Right lobe of liver (tissue), 6 donors: ENCODE measurements at regions not wholly inside any gene's neighbourhood (a gene's known extent, or its start where the extent isn't known, plus 50 kb on each side); places are given as distances from the start of the nearest gene placed in this dataset.
"Not testable (repeated sequence)": the region's sequence is repeated elsewhere in the genome, so short reads cannot be mapped to it uniquely, and the experiment has no call there.

Experiments used
- ATAC-seq, 4 donors: fragments of 200-7000 bp; cut with Tn5 transposase; one replicate each; pipeline ENCODE4 v1.9.1; 2020; ENCODE audit warnings: mild to moderate bottlenecking in 4 of 4, moderate library complexity in 4 of 4
- DNase-seq, 3 donors: peaks; one replicate each; pipeline ENCODE4 v3.0.0-alpha.2; 2020
- H3K27ac ChIP-seq, 3 donors: fragments of 200-600 bp; one replicate each; pipeline ENCODE4 v1.8.0; 2022
- H3K27me3 ChIP-seq, 2 donors: fragments of 200-600 bp; one replicate each; pipeline ENCODE4 v1.8.0; 2022
- H3K36me3 ChIP-seq, 4 donors: fragments of 200-600 bp; sonication (generic) in 1 of 4; one replicate each; pipeline versions ENCODE4 v1.5.1 to v1.8.0; 2017 to 2022; ENCODE audit warnings: control low read depth in 1 of 4
- H3K4me1 ChIP-seq, 4 donors: fragments of 200-600 bp; sonication (generic) in 1 of 4; one replicate each; pipeline versions ENCODE4 v1.5.1 to v1.8.0; 2017 to 2022; ENCODE audit warnings: control low read depth in 1 of 4
- H3K4me3 ChIP-seq, 3 donors: fragments of 200-600 bp; one replicate each; pipeline ENCODE4 v1.8.0; 2022
- H3K9me3 ChIP-seq, 4 donors: fragments of 200-600 bp; sonication (generic) in 1 of 4; one replicate each; pipeline versions ENCODE4 v1.5.1 to v1.8.0; 2017 to 2022; ENCODE audit warnings: control low read depth in 1 of 4
- CTCF ChIP-seq, 4 donors: fragments of 200-600 bp in 3 of 4; fragments of 450-650 bp in 1 of 4; IDR thresholded peaks; one replicate each; pipeline versions ENCODE4 v1.5.1 to v1.8.0; 2016 to 2022; ENCODE audit warnings: antibody characterized with exemption in 4 of 4, mild to moderate bottlenecking in 2 of 4
- POLR2A ChIP-seq: fragments of 450-650 bp; IDR thresholded peaks from one replicate; pipeline ENCODE4 v1.6.1; 2017; ENCODE audit warnings: antibody characterized with exemption, mild to moderate bottlenecking
- WGBS: methylation state at CpG from one replicate; pipeline ENCODE4 v1.1.6; 2018; ENCODE audit warnings: low coverage, low lambda C conversion rate; ENCODE audit not compliant: insufficient coverage; ENCODE audit errors: missing lambda C conversion rate; 5-methylcytosine and 5-hydroxymethylcytosine counted together
- intact Hi-C, 2 donors: fragments of 100-400 bp; cut with DNase I; formaldehyde crosslinking; loops; one replicate each; pipeline versions ENCODE4 v1.11.2 to v1.14.1; 2022
- donor health status: DM: no; HTN: yes; CAD: no.
- donor health status: DM: no; HTN: no; CAD: no.
- donor health status: DM: no; HTN: no; CAD: no.
- donor health status: DM: no; HTN: yes; CAD: no.
- donor health status: DM: no; HTN: yes; CAD: no.

DNA sequence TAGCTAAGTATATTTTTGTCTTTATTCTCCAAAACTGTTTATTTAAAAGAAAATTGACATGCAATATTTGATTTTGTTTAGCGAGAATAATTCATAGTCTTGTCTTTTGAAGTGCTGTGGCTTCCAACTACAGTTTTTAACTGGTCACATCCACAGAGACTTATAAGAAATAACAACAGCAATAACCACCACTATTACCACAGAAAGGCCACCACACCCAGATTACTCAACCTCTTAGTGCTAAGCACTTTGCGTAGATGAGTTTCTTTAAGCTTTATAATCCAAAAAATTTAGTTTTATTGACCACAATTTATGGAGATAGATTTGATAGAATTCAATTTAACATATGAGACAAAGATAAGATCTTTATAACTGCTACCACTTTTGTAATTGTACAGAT, 468.4 kb upstream of the UBE2E2 start:
- no peak overlapping the region for H3K27ac ChIP-seq
- no peak for TF ChIP-seq POLR2A
- no peak for TF ChIP-seq CTCF (IDR thresholded peaks at IDR 0.05)
- 51% methylated on average over 2 of the region's 2 CpGs for WGBS
- DNase-seq = no peak
- no peak for ATAC-seq
- intact Hi-C loops = no loop called here
- H3K4me1 ChIP-seq = no peaks in the 10 kb centered on the region
- no peaks in the 10 kb centered on the region for H3K9me3 ChIP-seq
- no peaks in the 10 kb centered on the region for H3K36me3 ChIP-seq
- no peak overlapping the region for H3K4me3 ChIP-seq
- H3K27me3 ChIP-seq = no peaks in the 10 kb centered on the region

DNA sequence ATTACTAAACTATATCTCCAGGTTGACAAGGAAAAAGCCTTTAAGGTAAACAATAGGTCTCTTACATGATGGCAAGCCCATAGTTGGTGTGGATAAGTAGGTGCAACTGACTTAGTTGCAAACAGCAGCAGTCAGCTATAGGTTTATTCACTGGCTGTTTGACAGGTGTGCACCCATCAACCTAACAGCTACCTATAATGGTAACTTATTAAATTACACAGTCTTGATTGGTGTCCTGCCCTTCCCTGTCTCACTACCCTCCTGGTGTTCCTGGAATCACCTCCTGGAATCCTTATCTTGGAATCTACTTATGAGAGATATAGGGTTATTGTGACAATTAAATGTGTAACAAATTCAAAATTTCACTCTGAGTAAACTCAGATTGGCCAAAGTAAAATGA, 467.8 kb upstream of the UBE2E2 start:
- no peaks in the 10 kb centered on the region for H3K36me3 ChIP-seq
- no peaks in the 10 kb centered on the region for H3K27me3 ChIP-seq
- H3K4me1 ChIP-seq = no peaks in the 10 kb centered on the region
- H3K9me3 ChIP-seq = no peaks in the 10 kb centered on the region
- TF ChIP-seq POLR2A (no peak), CTCF (IDR thresholded peaks at IDR 0.05) (no peak)
- intact Hi-C loops = no loop called here
- no peak overlapping the region for H3K27ac ChIP-seq
- DNase-seq (no peak), ATAC-seq (no peak)
- no peak overlapping the region for H3K4me3 ChIP-seq

- H3K27me3 ChIP-seq, ATAC-seq, H3K27ac ChIP-seq, H3K4me1 ChIP-seq, H3K9me3 ChIP-seq, intact Hi-C loops, DNase-seq, H3K4me3 ChIP-seq, H3K36me3 ChIP-seq: not testable (repeated sequence)
- WGBS = 84% methylated on average over 15 of the region's 22 CpGs
Measured at GRCh38 chr3:22743386-22743785, 459.7 kb upstream of the UBE2E2 start.

- H3K27ac ChIP-seq = no peak overlapping the region
- DNase-seq (no peak), ATAC-seq (no peak)
- H3K4me1 ChIP-seq = no peaks in the 10 kb centered on the region
- H3K4me3 ChIP-seq = no peak overlapping the region
- intact Hi-C loops = no loop called here
- H3K9me3 ChIP-seq = no peaks in the 10 kb centered on the region
- TF ChIP-seq CTCF (IDR thresholded peaks at IDR 0.05) = no peak
- TF ChIP-seq POLR2A = no peak
- H3K36me3 ChIP-seq = no peaks in the 10 kb centered on the region
- no peaks in the 10 kb centered on the region for H3K27me3 ChIP-seq
Measured at GRCh38 chr3:22745321-22745720, 457.8 kb upstream of the UBE2E2 start.

- intact Hi-C loops = no loop called here
- H3K27ac ChIP-seq = no peak overlapping the region
- DNase-seq (no peak), ATAC-seq (no peak)
- H3K36me3 ChIP-seq = no peaks in the 10 kb centered on the region
- peaks cover 0 to 2% of the 10 kb centered on the region in 2 donors for H3K27me3 ChIP-seq
- H3K4me3 ChIP-seq = no peak overlapping the region
- no peaks in the 10 kb centered on the region for H3K4me1 ChIP-seq
- H3K9me3 ChIP-seq = no peaks in the 10 kb centered on the region
- TF ChIP-seq CTCF (IDR thresholded peaks at IDR 0.05) = no peak
- TF ChIP-seq POLR2A = no peak
Measured at GRCh38 chr3:22746221-22746620, 456.9 kb upstream of the UBE2E2 start.
